SK-N-MC (cell line): ENCODE measurements at regions not wholly inside any gene's neighbourhood (a gene's known extent, or its start where the extent isn't known, plus 50 kb on each side); places are given as distances from the start of the nearest gene placed in this dataset.

Experiments
- DNase-seq: peaks from one replicate; pipeline ENCODE4 v3.0.0-alpha.2; 2011; ENCODE audit warnings: low read depth, low spot score
- H3K27ac ChIP-seq: fragments of 200-600 bp; sonication (generic); 2 replicates; pipeline ENCODE4 v1.5.1; 2016; ENCODE audit warnings: mixed run types
- H3K36me3 ChIP-seq: fragments of 200-600 bp; sonication (generic); 2 replicates; pipeline ENCODE4 v1.6.1; 2017; ENCODE audit warnings: antibody characterized with exemption, low read length, mixed read lengths; ENCODE audit not compliant: insufficient read depth
- H3K4me3 ChIP-seq: fragments of 200-600 bp; sonication (generic); 2 replicates; pipeline ENCODE4 v1.5.1; 2016
- H3K9ac ChIP-seq: fragments of 200-600 bp; sonication (generic); 2 replicates; pipeline ENCODE4 v1.8.0; 2017; ENCODE audit warnings: mixed run types, mixed read lengths; ENCODE audit not compliant: insufficient read length
- H3K9me3 ChIP-seq: fragments of 200-600 bp; sonication (generic); 2 replicates; pipeline ENCODE4 v1.6.1; 2017; ENCODE audit warnings: low read depth, mild to moderate bottlenecking, antibody characterized with exemption, low read length, moderate library complexity, mixed read lengths
- EZH2 ChIP-seq: fragments of 200-600 bp; sonication (generic); IDR thresholded peaks from one replicate; pipeline ENCODE4 v1.6.1; 2017; ENCODE audit warnings: antibody characterized with exemption
- FOXP2 ChIP-seq: optimal IDR thresholded peaks from 2 replicates; pipeline ENCODE3; 2011; ENCODE audit warnings: mild to moderate bottlenecking, moderate library complexity; ENCODE audit not compliant: insufficient read depth; ENCODE audit errors: extremely low read length, control extremely low read depth
- POLR2AphosphoS5 ChIP-seq: IDR thresholded peaks from 2 replicates; pipeline ENCODE4 v1.6.1; 2012; ENCODE audit warnings: mild to moderate bottlenecking, low read depth, low read length, borderline replicate concordance

DNA sequence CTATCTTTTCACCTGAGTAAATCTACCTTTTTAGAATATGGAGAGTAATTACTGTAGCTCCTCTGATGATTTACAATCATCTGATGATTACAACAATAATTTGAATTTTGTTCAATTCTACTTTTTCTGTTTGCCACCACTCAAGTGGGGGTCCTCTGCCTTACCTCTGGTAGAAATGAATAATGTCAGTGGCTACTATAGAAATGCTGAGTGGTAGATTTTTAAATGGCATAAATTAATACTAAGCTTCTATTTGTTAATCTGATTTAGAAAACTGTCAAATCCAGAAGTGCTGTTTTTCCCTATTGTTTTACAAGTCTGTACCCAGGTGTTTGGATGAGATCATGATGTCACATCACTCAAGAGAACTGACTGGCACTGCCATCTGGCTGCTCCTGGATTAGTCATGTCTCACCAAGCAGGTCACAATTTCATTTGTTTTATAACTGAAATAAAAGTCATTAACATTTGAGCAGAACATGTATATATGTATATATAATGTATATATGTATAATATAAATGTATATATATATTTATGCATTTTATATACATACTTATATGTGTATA, 494.8 kb downstream of the TBC1D4 start:
- Histone ChIP-seq H3K36me3 (no peaks in the 10 kb centered on the region), H3K27ac (no peak overlapping the region), H3K9me3 (no peaks in the 10 kb centered on the region), H3K9ac (no peak overlapping the region), H3K4me3 (no peak overlapping the region)
- no peak for DNase-seq
- TF ChIP-seq POLR2AphosphoS5 (no peak), EZH2 (no peak), FOXP2 (no peak)

DNA sequence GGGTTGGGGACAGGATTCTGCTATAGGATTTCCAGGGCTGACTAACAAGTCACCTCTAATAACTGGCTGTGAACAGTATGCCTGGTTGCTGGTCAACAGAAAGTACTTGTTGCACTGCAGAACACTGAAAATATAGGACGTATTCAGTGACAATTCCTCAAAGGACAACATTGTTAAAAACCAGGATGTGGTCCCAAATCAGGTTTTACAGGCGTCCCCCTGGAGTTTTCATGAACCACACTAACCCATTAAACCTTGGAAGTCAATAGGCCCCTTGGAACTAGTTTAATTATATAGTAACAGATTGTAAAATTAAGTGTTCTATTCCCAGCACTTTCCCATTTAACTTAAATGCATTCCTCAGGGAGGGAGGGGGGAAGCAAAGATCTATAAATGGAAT, 495.4 kb downstream of the TBC1D4 start:
- no peak for DNase-seq
- no peaks in the 10 kb centered on the region for H3K36me3 ChIP-seq
- H3K27ac ChIP-seq: no peak overlapping the region
- TF ChIP-seq POLR2AphosphoS5 (no peak), FOXP2 (no peak), EZH2 (no peak)
- H3K4me3 ChIP-seq: no peak overlapping the region
- H3K9me3 ChIP-seq: no peaks in the 10 kb centered on the region
- no peak overlapping the region for H3K9ac ChIP-seq

DNA sequence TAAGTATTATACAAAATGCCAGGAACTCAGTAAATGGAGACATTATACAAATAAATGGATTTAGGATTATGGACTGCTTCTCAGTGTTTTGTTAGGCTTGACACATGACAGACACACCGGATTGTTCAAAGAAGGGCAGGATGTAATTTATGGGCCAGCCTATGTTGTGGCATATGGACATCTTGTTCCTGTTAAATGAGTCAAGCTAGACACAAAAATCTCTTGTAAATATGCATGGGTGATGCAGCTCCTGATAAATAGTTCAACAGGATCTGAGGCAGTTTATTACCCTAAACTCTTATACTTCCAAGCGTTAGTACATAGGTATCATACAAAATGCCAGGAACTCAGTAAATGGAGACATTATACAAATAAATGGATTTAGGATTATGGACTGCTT, 502.3 kb downstream of the TBC1D4 start:
- TF ChIP-seq EZH2: no peak
- no peak for TF ChIP-seq POLR2AphosphoS5
- no peak for TF ChIP-seq FOXP2
- Histone ChIP-seq H3K36me3 (no peaks in the 10 kb centered on the region), H3K27ac (no peak overlapping the region), H3K9ac (no peak overlapping the region), H3K9me3 (no peaks in the 10 kb centered on the region), H3K4me3 (no peak overlapping the region)
- DNase-seq: no peak

DNA sequence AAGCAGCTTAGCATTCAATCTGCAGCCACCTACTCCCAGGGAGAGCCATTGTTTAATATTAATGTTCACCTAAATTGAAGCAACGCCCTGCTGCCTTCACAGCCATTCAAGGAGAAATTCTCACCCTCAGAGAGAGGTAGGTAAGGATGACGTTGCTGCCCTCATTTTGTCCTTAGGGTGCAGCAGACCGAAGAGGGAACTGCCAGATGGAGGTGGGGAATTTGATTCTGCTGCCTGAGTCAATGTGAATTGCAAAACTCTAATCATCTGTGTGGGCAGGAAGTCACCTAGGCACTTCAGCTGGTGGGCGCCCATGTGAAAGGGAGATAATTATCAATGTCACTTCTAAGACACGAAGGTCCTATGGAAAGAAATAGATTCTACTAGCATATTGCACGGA, 503.4 kb downstream of the TBC1D4 start:
- Histone ChIP-seq H3K9ac (no peak overlapping the region), H3K36me3 (no peaks in the 10 kb centered on the region), H3K9me3 (no peaks in the 10 kb centered on the region), H3K4me3 (no peak overlapping the region), H3K27ac (no peak overlapping the region)
- DNase-seq: no peak
- TF ChIP-seq POLR2AphosphoS5 (no peak), EZH2 (no peak), FOXP2 (no peak)

DNA sequence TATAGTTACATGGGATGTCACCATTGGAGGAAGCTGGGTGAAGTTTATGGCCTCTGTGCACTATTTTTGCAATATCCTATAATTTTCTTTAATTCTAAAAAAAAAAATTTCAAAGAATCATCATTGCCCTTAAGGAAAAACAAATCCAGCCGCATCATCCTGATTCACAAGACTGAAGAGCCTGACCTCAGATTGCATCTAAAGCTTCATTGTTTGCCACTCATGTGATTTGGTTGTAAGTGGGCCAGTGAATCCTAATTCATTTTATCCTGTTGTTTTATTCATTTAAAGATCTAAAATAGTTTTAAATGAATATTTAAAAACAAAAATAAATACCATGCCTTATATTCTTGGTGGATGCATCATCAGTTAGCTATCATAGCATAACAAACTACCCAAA, 504.5 kb downstream of the TBC1D4 start:
- Histone ChIP-seq H3K4me3 (no peak overlapping the region), H3K36me3 (no peaks in the 10 kb centered on the region), H3K9ac (no peak overlapping the region), H3K9me3 (no peaks in the 10 kb centered on the region), H3K27ac (no peak overlapping the region)
- TF ChIP-seq EZH2 (no peak), POLR2AphosphoS5 (no peak), FOXP2 (no peak)
- no peak for DNase-seq

DNA sequence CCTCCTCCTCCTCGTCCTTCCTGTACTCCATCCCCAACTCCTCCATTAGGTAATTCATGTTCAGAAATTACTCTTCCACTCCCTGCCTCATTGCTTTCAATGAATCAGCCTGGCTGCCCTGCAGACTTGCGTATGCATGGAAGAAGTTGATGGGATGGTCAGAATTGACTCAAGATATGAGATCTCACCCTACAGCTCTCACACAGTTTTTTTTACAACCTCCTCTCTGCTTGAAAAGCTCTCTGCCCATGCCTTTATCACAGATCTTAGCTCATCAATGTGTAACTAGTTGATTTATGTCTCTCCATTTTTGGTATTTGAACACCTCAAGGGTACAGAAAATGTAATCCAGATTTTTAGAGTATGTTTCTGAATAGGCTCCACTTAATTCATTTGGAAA, 506.9 kb downstream of the TBC1D4 start:
- Histone ChIP-seq H3K9me3 (no peaks in the 10 kb centered on the region), H3K36me3 (no peaks in the 10 kb centered on the region), H3K9ac (no peak overlapping the region), H3K27ac (no peak overlapping the region), H3K4me3 (no peak overlapping the region)
- TF ChIP-seq POLR2AphosphoS5: no peak
- no peak for TF ChIP-seq EZH2
- TF ChIP-seq FOXP2: no peak
- no peak for DNase-seq

DNA sequence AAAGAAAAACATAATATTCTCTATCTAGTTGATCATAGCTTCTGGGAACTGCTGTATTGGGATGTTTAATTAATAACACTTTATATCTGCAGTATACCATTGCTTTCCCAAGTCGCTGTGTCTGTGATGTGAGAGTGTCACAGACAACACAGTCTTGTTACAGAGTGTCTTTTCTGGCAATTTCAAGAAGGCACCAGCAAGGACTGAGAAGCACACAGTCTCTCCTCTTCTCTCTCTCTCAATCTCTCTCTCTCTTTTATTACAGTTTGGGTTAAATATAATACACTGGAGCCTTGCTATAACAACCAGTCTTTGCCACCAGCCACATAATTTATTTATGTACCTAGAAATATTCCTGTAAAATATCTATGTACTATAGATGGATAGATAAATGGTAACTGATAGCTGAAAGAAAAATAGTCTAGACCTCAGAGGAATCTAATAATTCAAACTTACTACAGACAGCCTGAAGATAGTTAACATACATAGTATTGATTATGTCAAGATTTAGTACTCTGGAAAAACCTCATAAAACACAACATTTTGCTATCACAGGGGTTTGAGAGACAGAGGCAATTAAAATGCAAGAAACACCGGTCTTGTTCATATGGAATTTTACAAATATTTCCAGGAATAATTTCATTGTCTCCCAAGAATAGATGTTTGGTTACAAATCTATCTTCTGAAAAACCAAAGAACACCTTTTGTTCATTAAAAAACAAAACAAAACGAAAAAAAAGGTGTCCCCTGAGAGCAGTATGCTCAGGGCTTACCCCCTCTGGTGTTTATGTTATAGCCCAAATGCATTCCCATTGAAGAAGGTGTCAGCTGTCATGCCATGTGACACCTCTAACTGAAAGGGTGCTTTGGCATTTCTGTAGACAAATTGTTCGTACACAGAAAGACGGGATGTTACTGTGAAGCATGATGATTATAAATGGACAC, 507.8 kb downstream of the TBC1D4 start:
- DNase-seq: no peak
- Histone ChIP-seq H3K36me3 (no peaks in the 10 kb centered on the region), H3K27ac (no peak overlapping the region), H3K9ac (no peak overlapping the region), H3K4me3 (no peak overlapping the region), H3K9me3 (no peaks in the 10 kb centered on the region)
- TF ChIP-seq EZH2: no peak
- TF ChIP-seq POLR2AphosphoS5: no peak
- TF ChIP-seq FOXP2: no peak

DNA sequence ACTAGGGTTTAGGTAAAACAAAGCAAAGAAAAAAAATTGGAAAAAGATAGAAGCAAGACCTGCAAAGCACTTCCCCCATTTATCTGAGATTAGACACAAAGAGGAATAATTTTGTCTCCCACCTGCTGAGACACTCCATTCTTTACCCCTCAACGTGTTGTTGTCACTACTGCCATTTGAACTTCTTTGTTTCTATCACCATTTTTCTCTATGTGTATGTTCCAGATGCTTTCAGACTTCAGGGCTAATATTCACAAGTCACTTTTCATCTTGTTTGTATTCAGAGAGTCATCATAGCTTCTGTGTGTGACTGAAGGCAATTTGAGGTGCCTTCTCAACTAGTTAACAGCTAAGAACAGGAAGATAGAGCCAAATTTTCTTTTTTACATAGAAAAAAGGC, 512.5 kb downstream of the TBC1D4 start:
- Histone ChIP-seq H3K36me3 (no peaks in the 10 kb centered on the region), H3K27ac (no peak overlapping the region), H3K9me3 (no peaks in the 10 kb centered on the region), H3K4me3 (no peak overlapping the region), H3K9ac (no peak overlapping the region)
- no peak for TF ChIP-seq FOXP2
- TF ChIP-seq POLR2AphosphoS5: no peak
- TF ChIP-seq EZH2: no peak
- no peak for DNase-seq
